ENCODE measurements at regions not wholly inside any gene's neighbourhood (a gene's known extent, or its start where the extent isn't known, plus 50 kb on each side); places are given as distances from the start of the nearest gene placed in this dataset.

GRCh38 chr9:99753436-99753835, 68.2 kb upstream of the NR4A3 start:
- no peak for DNase-seq (ENCODE audit: low spot score)

- DNase-seq (ENCODE audit: low spot score) = no peak
These were observed 61.3 kb upstream of the NR4A3 start for GRCh38 chr9:99760421-99760820.

GRCh38 chr9:99762470-99762869, 59.2 kb upstream of the NR4A3 start:
- DNase-seq (ENCODE audit: low spot score) = no peak

All from left forelimb (tissue), 1 donor.